Glomerular visceral epithelial cell (primary cell): ENCODE measurements at regions not wholly inside any gene's neighbourhood (a gene's known extent, or its start where the extent isn't known, plus 50 kb on each side); places are given as distances from the start of the nearest gene placed in this dataset.

ENCODE experiments used
- DNase-seq: peaks from one replicate; pipeline ENCODE4 v3.0.0-alpha.2; 2016; ENCODE audit errors: extremely low spot score

- no peak for DNase-seq
These were observed 663.9 kb downstream of the POM121L12 start for GRCh38 chr7:53699215-53699837.

GRCh38 chr7:53719122-53719521 is 683.7 kb downstream of the POM121L12 start:
- DNase-seq = no peak

GRCh38 chr7:53740971-53741370 is 705.5 kb downstream of the POM121L12 start:
- DNase-seq = peak; percentile 18

- no peak for DNase-seq
These were observed 708.4 kb downstream of the POM121L12 start for GRCh38 chr7:53743697-53744402.

- DNase-seq = no peak
These were observed 708.9 kb downstream of the POM121L12 start for GRCh38 chr7:53744403-53744760.

- no peak for DNase-seq
These were observed 721.5 kb downstream of the POM121L12 start for GRCh38 chr7:53756946-53757345.

- no peak for DNase-seq
These were observed 732.8 kb downstream of the POM121L12 start for GRCh38 chr7:53768186-53768585.

- DNase-seq = no peak
These were observed 736.3 kb downstream of the POM121L12 start for GRCh38 chr7:53771701-53772100.

GRCh38 chr7:53776323-53776722 is 740.9 kb downstream of the POM121L12 start:
- no peak for DNase-seq

- no peak for DNase-seq
These were observed 752.4 kb upstream of the VSTM2A start for GRCh38 chr7:53789741-53790140.

- no peak for DNase-seq
These were observed 747.4 kb upstream of the VSTM2A start for GRCh38 chr7:53794816-53795215.

GRCh38 chr7:53800746-53801145 is 741.4 kb upstream of the VSTM2A start:
- DNase-seq = no peak

- no peak for DNase-seq
These were observed 736.1 kb upstream of the VSTM2A start for GRCh38 chr7:53806119-53806518.

- no peak for DNase-seq
These were observed 730.6 kb upstream of the VSTM2A start for GRCh38 chr7:53811555-53812079.

GRCh38 chr7:53812135-53812534 is 730.0 kb upstream of the VSTM2A start:
- DNase-seq = no peak

GRCh38 chr7:53835301-53835700 is 706.9 kb upstream of the VSTM2A start:
- no peak for DNase-seq

- no peak for DNase-seq
These were observed 664.5 kb upstream of the VSTM2A start for GRCh38 chr7:53877688-53878087.

GRCh38 chr7:53900856-53901528 is 641.2 kb upstream of the VSTM2A start:
- no peak for DNase-seq

- no peak for DNase-seq
These were observed 637.8 kb upstream of the VSTM2A start for GRCh38 chr7:53904355-53904754.

- no peak for DNase-seq
These were observed 624.5 kb upstream of the VSTM2A start for GRCh38 chr7:53917637-53918036.

GRCh38 chr7:53920011-53920410 is 622.2 kb upstream of the VSTM2A start:
- no peak for DNase-seq

- DNase-seq = no peak
These were observed 601.7 kb upstream of the VSTM2A start for GRCh38 chr7:53940483-53940882.

GRCh38 chr7:53947732-53948131 is 594.4 kb upstream of the VSTM2A start:
- DNase-seq = no peak
